ENCODE measurements at regions not wholly inside any gene's neighbourhood (a gene's known extent, or its start where the extent isn't known, plus 50 kb on each side); places are given as distances from the start of the nearest gene placed in this dataset.

- TF ChIP-seq ZMAT5 (CRISPR knock-in tag; IDR thresholded peaks at IDR 0.05; ENCODE audit: borderline replicate concordance, low read depth) (no peak), EP300 (IDR thresholded peaks at IDR 0.05; ENCODE audit: low read depth in 2 of 2, low read length in 2 of 2) (no peak), EP300 (CRISPR knock-in tag; IDR thresholded peaks at IDR 0.05; ENCODE audit: borderline replicate concordance) (no peak), CEBPB (IDR thresholded peaks at IDR 0.05; ENCODE audit: borderline replicate concordance, low read depth, low read length) (no peak), MNT (IDR thresholded peaks at IDR 0.05) (no peak), GZF1 (CRISPR knock-in tag; IDR thresholded peaks at IDR 0.05) (no peak)
Observed at GRCh38 chr7:91431601-91432000, 167.4 kb downstream of the FZD1 start.

All from HepG2 (cell line).